ENCODE measurements at regions not wholly inside any gene's neighbourhood (a gene's known extent, or its start where the extent isn't known, plus 50 kb on each side); places are given as distances from the start of the nearest gene placed in this dataset.

- no peak for TF ChIP-seq CTCF (IDR thresholded peaks at IDR 0.05)
- TF ChIP-seq POLR2A (IDR thresholded peaks at IDR 0.05) = no peak
Observed at GRCh38 chr16:85353013-85353412, 240.7 kb upstream of the CIBAR2 start.

Data from heart left ventricle (tissue), 13 donors.